ENCODE measurements at regions not wholly inside any gene's neighbourhood (a gene's known extent, or its start where the extent isn't known, plus 50 kb on each side); places are given as distances from the start of the nearest gene placed in this dataset.
A peak's percentile ranks its signal among the peaks of the same experiment; 100 is the strongest.
"Not testable (repeated sequence)": the region's sequence is repeated elsewhere in the genome, so short reads cannot be mapped to it uniquely, and the experiment has no call there.

DNA sequence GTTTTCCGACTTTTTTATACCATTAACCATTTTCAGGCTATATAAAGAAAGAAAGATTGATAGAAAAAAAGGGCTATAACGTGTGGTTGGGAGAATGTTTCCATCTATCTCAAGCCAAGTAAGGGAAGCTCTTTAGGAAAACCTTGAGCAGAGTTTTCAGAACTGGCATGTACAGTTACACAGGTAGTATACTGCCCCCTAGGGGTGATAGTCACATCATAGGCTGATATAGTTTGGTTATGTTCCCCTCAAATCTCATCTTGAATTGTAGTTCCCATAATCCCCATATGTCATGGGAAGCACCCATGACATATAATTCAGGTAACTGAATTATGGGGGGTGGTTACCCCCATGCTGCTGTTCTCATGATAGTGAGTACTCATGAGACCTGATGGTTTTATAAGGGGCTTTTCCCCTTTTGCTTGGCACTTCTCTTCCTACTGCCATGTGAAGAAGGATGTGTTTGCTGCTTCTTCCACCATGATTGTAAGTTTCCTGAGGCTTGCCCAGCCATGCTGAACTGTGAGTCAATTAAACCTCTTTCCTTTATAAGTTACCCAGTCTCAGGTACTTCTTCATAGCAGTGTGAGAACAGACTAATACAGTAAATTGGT is 186.8 kb downstream of the TMA16 start:
- TF ChIP-seq, protein P1, sequence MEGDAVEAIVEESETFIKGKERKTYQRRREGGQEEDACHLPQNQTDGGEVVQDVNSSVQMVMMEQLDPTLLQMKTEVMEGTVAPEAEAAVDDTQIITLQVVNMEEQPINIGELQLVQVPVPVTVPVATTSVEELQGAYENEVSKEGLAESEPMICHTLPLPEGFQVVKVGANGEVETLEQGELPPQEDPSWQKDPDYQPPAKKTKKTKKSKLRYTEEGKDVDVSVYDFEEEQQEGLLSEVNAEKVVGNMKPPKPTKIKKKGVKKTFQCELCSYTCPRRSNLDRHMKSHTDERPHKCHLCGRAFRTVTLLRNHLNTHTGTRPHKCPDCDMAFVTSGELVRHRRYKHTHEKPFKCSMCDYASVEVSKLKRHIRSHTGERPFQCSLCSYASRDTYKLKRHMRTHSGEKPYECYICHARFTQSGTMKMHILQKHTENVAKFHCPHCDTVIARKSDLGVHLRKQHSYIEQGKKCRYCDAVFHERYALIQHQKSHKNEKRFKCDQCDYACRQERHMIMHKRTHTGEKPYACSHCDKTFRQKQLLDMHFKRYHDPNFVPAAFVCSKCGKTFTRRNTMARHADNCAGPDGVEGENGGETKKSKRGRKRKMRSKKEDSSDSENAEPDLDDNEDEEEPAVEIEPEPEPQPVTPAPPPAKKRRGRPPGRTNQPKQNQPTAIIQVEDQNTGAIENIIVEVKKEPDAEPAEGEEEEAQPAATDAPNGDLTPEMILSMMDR (IDR thresholded peaks at IDR 0.05; ENCODE audit: extremely low read depth, missing control alignments) = peak; percentile 41
- peak; percentile 25 for DNase-seq (ENCODE audit: low spot score)

DNA sequence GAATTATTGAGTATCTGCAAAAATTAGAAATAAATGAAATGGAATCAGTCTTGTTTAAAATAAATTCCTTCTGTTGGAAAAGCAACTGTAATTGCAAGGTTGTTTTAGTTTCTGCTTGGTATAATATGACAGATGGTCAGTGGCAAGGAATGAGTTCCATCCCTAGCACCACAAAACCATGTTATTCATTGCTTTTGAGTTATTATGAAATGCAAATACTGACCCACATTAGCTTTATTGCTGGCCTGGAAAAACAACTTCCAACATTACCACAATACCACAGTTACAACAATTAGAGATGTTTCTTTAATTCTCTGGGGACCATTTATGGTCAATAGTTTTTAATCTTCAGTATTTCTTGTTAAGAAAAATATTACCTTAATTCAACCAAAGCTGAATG is 194.4 kb downstream of the TMA16 start:
- DNase-seq (ENCODE audit: low spot score) = no peak
- TF ChIP-seq, protein P1 (IDR thresholded peaks at IDR 0.05; ENCODE audit: extremely low read depth, missing control alignments) = no peak

DNA sequence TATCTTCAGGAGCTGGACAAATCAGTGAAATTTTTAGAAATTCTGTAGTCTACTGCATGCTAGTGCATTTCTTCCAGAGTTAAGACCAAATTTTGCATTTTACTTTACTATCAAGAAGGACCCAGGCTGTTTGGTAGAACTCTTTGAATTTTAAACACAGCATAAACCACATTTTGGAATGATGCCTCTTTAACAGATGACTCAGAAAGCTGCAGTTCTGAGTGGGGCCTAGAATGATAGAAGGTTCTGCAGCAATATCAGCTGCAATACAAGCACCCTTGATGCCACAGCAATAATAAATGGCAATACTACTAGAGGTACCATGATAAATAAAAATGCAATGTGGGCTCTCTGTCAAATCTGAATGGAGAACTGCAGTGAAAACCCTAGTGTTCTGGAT is 198.7 kb downstream of the TMA16 start:
- no peak for DNase-seq (ENCODE audit: low spot score)
- TF ChIP-seq, protein P1 (IDR thresholded peaks at IDR 0.05; ENCODE audit: extremely low read depth, missing control alignments) = no peak

DNA sequence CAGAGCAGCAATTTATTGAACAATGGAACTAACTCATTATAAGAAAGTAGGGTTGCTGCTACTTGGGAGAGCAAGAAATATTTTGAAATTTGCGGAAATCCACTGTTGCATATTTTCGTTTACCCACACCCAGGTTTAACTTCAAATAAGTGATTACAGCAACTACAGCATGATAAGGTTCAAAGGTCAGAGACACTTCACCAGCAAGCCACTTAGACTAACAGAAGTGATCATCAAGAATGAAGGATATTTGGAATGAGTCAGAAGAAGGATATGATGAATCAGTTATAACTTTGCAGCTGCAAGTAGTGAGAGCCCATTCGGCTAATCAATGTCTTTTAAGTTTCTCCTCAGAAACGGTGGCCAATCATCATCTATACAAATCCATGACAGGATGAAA is 199.3 kb downstream of the TMA16 start:
- TF ChIP-seq, protein P1 (IDR thresholded peaks at IDR 0.05; ENCODE audit: extremely low read depth, missing control alignments) = no peak
- no peak for DNase-seq (ENCODE audit: low spot score)

DNA sequence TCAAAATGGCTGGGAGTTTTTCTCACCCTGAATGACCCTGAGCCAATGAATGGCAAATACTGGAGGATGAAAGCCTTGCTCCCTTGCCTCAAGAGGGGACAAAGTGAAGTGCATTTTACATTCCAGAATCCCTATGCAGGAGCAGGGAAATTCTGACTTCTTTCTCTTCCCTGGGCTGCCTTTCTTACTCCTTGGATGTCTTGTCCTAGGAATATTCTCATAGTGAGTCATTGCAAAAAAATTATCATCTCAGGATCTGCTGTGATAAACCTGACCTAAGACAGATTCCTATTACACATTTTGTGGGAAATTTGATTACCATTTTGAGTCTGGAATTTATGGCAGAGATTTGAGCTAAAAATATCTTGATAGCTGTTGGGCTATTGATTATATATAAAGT is 199.9 kb downstream of the TMA16 start:
- TF ChIP-seq, protein P1 (IDR thresholded peaks at IDR 0.05; ENCODE audit: extremely low read depth, missing control alignments) = no peak
- DNase-seq (ENCODE audit: low spot score) = no peak

DNA sequence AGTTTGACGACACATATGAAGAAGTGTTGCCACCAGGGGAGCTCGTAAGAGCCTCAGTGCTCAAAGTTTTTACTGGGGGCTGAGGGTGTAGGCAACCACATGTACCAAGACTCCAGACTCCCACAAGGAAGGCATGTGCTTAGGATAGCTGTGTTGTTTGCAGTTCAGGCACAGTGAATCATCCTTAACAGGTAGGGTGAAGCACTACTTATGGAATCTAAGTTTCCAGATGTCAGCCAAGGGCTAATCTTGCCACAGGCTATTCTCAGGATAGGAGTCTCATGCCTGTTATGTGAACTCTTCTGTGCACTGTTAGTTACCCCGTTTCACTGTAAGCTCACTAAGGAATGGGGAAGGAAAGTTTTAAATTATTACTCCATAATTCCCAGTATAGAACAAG is 202.6 kb downstream of the TMA16 start:
- no peak for DNase-seq (ENCODE audit: low spot score)
- TF ChIP-seq, protein P1 (IDR thresholded peaks at IDR 0.05; ENCODE audit: extremely low read depth, missing control alignments) = no peak

DNA sequence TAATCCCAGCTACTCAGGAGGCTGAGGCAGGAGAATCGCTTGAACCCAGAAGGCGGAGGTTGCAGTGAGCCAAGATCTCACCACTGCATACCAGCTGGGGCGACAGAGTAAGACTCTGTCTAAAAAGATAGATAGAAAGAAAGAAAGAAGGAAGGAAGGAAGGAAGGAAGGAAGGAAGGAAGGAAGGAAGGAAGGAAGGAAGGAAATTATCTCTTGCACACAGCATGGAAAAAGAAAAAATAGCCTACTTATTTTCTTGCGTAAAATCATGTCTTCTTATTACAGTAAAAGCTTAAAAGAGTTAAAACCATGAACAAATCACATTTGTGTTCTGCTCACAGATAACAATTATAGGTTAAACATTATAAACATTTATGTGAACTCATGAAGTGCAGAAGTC is 205.9 kb downstream of the TMA16 start:
- not testable (repeated sequence) for DNase-seq (ENCODE audit: low spot score)

DNA sequence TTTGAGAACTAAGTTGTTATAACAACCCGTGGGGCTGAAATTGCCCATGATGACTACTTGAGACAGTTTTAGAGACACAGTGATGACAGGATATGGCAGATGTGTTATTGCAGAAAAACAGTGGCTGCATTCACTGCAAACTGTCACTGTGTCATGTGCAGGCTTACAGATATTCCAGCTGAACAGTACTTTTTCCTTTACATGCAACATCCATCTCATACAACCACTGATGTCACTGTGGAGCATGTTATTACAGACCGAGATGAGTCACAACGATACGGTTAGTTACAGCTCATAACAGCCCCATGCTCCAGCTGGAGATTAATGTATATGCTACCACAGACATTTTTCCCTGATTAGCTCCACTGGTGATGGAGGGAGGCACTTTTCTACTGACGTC is 207.4 kb downstream of the TMA16 start:
- TF ChIP-seq, protein P1 (IDR thresholded peaks at IDR 0.05; ENCODE audit: extremely low read depth, missing control alignments) = no peak
- peak; percentile 16 for DNase-seq (ENCODE audit: low spot score)
